ENCODE measurements at regions not wholly inside any gene's neighbourhood (a gene's known extent, or its start where the extent isn't known, plus 50 kb on each side); places are given as distances from the start of the nearest gene placed in this dataset.

- Histone ChIP-seq H3K36me3 (no peaks in the 10 kb centered on the region), H3K27ac (no peak overlapping the region), H3K27me3 (no peaks in the 10 kb centered on the region), H3K4me1 (no peaks in the 10 kb centered on the region), H3K9me3 (no peaks in the 10 kb centered on the region), H3K4me3 (no peak overlapping the region)
- TF ChIP-seq, protein P1, sequence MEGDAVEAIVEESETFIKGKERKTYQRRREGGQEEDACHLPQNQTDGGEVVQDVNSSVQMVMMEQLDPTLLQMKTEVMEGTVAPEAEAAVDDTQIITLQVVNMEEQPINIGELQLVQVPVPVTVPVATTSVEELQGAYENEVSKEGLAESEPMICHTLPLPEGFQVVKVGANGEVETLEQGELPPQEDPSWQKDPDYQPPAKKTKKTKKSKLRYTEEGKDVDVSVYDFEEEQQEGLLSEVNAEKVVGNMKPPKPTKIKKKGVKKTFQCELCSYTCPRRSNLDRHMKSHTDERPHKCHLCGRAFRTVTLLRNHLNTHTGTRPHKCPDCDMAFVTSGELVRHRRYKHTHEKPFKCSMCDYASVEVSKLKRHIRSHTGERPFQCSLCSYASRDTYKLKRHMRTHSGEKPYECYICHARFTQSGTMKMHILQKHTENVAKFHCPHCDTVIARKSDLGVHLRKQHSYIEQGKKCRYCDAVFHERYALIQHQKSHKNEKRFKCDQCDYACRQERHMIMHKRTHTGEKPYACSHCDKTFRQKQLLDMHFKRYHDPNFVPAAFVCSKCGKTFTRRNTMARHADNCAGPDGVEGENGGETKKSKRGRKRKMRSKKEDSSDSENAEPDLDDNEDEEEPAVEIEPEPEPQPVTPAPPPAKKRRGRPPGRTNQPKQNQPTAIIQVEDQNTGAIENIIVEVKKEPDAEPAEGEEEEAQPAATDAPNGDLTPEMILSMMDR (IDR thresholded peaks at IDR 0.05), result no peak
- no peak for DNase-seq
- intact Hi-C loops (cut with DNase I; ENCODE audit: low total_unique reads), result no loop called here
Observed at GRCh38 chr1:80657707-80658106, 1143.0 kb upstream of the ADGRL2 start.

- Histone ChIP-seq H3K27ac (no peak overlapping the region), H3K36me3 (no peaks in the 10 kb centered on the region), H3K4me1 (no peaks in the 10 kb centered on the region), H3K4me3 (no peak overlapping the region), H3K9me3 (no peaks in the 10 kb centered on the region), H3K27me3 (no peaks in the 10 kb centered on the region)
- intact Hi-C loops (cut with DNase I; ENCODE audit: low total_unique reads), result no loop called here
- DNase-seq, result no peak
- TF ChIP-seq, protein P1 (IDR thresholded peaks at IDR 0.05), result no peak
Observed at GRCh38 chr1:80657044-80657643, 1143.6 kb upstream of the ADGRL2 start.

- TF ChIP-seq, protein P1 (IDR thresholded peaks at IDR 0.05), result no peak
- DNase-seq, result no peak
- no peaks in the 10 kb centered on the region for H3K27me3 ChIP-seq
- no peaks in the 10 kb centered on the region for H3K36me3 ChIP-seq
- H3K4me3 ChIP-seq, result no peak overlapping the region
- H3K27ac ChIP-seq, result no peak overlapping the region
- H3K9me3 ChIP-seq, result no peaks in the 10 kb centered on the region
- no peaks in the 10 kb centered on the region for H3K4me1 ChIP-seq
- intact Hi-C loops (cut with DNase I; ENCODE audit: low total_unique reads), result no loop called here
Observed at GRCh38 chr1:80656641-80657040, 1144.1 kb upstream of the ADGRL2 start.

DNA sequence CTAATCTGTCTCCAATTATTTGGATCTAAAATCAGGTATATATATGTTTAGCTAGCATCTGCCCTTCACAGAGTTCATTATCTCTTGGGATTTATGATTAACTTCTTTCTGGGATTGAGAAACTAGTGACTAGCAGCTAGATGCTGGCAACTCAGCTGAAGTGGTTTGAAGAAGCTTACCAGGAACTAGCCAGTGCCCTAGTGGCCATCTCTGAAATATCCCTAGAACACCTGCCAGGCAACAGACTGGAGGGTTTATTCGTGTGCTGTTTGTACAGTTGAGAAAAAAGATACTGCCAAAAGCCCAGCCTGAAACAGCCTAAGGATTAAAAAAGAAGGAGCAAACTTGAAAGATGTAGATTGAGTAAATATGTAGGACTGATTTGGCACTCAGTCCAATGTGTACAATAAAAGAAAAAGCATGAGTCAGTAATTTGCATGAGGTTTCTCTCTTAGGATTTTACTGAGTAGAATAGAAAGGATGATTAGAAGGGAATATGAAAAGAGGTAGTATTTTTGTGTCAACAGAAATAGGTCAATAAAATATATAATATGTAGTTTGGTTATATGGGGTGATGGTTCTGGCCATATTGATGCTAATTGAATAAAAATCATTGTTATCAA, 1144.6 kb upstream of the ADGRL2 start:
- no peak overlapping the region for H3K27ac ChIP-seq
- TF ChIP-seq, protein P1 (IDR thresholded peaks at IDR 0.05), result no peak
- H3K4me3 ChIP-seq, result no peak overlapping the region
- intact Hi-C loops (cut with DNase I; ENCODE audit: low total_unique reads), result no loop called here
- no peaks in the 10 kb centered on the region for H3K9me3 ChIP-seq
- H3K36me3 ChIP-seq, result no peaks in the 10 kb centered on the region
- no peak for DNase-seq
- H3K27me3 ChIP-seq, result no peaks in the 10 kb centered on the region
- no peaks in the 10 kb centered on the region for H3K4me1 ChIP-seq

GRCh38 chr1:80646053-80646452, 1154.7 kb upstream of the ADGRL2 start:
- TF ChIP-seq, protein P1 (IDR thresholded peaks at IDR 0.05), result no peak
- H3K27ac ChIP-seq, result no peak overlapping the region
- no peaks in the 10 kb centered on the region for H3K9me3 ChIP-seq
- H3K36me3 ChIP-seq, result no peaks in the 10 kb centered on the region
- no peak overlapping the region for H3K4me3 ChIP-seq
- intact Hi-C loops (cut with DNase I; ENCODE audit: low total_unique reads), result no loop called here
- no peak for DNase-seq
- no peaks in the 10 kb centered on the region for H3K4me1 ChIP-seq
- no peaks in the 10 kb centered on the region for H3K27me3 ChIP-seq

All from tibial artery (tissue), 4 donors.